ENCODE measurements at regions not wholly inside any gene's neighbourhood (a gene's known extent, or its start where the extent isn't known, plus 50 kb on each side); places are given as distances from the start of the nearest gene placed in this dataset.

- no peak overlapping the region for H3K4me2 ChIP-seq
- H3K9me2 ChIP-seq (replicated peaks; ENCODE audit: insufficient read depth): no peaks in the 10 kb centered on the region
- no peak overlapping the region for H2AFZ ChIP-seq
- 63% methylated on average over 3 of the region's 3 CpGs for WGBS (ENCODE audit: low lambda C conversion rate, missing lambda C conversion rate)
- TF ChIP-seq EZH2phosphoT487 (IDR thresholded peaks at IDR 0.05; ENCODE audit: low read depth, severe bottlenecking, unreplicated experiment) (no peak), CTCF (IDR thresholded peaks at IDR 0.05; ENCODE audit: poor library complexity) (no peak), EZH2 (IDR thresholded peaks at IDR 0.05; ENCODE audit: borderline replicate concordance) (no peak)
- H3K27ac ChIP-seq: no peak overlapping the region
- H3K4me1 ChIP-seq (ENCODE audit: insufficient read depth): no peaks in the 10 kb centered on the region
- H3K36me3 ChIP-seq (replicated peaks; ENCODE audit: insufficient read depth, low read depth): no peaks in the 10 kb centered on the region
- no peaks in the 10 kb centered on the region for H3K9me3 ChIP-seq (ENCODE audit: low read depth)
- no peak for DNase-seq (ENCODE audit: low spot score)
- H3K79me2 ChIP-seq: no peaks in the 10 kb centered on the region
- H4K20me1 ChIP-seq (ENCODE audit: insufficient read depth, poor library complexity, severe bottlenecking): no peaks in the 10 kb centered on the region
- no peaks in the 10 kb centered on the region for H3K27me3 ChIP-seq
- no peak overlapping the region for H3K4me3 ChIP-seq
These were observed 505.0 kb downstream of the ARAP2 start for GRCh38 chr4:35739308-35739707.

- Histone ChIP-seq H3K9me3 (ENCODE audit: low read depth) (no peaks in the 10 kb centered on the region), H3K4me1 (ENCODE audit: insufficient read depth) (no peaks in the 10 kb centered on the region), H4K20me1 (ENCODE audit: insufficient read depth, poor library complexity, severe bottlenecking) (no peaks in the 10 kb centered on the region), H2AFZ (no peak overlapping the region), H3K79me2 (no peaks in the 10 kb centered on the region), H3K4me2 (no peak overlapping the region), H3K27ac (no peak overlapping the region), H3K27me3 (no peaks in the 10 kb centered on the region), H3K36me3 (replicated peaks; ENCODE audit: insufficient read depth, low read depth) (no peaks in the 10 kb centered on the region), H3K9me2 (replicated peaks; ENCODE audit: insufficient read depth) (no peaks in the 10 kb centered on the region), H3K4me3 (no peak overlapping the region)
- DNase-seq (ENCODE audit: low spot score): no peak
- no peak for TF ChIP-seq CTCF (IDR thresholded peaks at IDR 0.05; ENCODE audit: poor library complexity)
- TF ChIP-seq EZH2phosphoT487 (IDR thresholded peaks at IDR 0.05; ENCODE audit: low read depth, severe bottlenecking, unreplicated experiment): no peak
- TF ChIP-seq EZH2 (IDR thresholded peaks at IDR 0.05; ENCODE audit: borderline replicate concordance): no peak
These were observed 490.3 kb downstream of the ARAP2 start for GRCh38 chr4:35754047-35754446.

- Histone ChIP-seq H3K27ac (no peak overlapping the region), H3K4me1 (ENCODE audit: insufficient read depth) (no peaks in the 10 kb centered on the region), H3K9me3 (ENCODE audit: low read depth) (no peaks in the 10 kb centered on the region), H3K27me3 (no peaks in the 10 kb centered on the region), H3K4me3 (no peak overlapping the region), H4K20me1 (ENCODE audit: insufficient read depth, poor library complexity, severe bottlenecking) (no peaks in the 10 kb centered on the region), H3K36me3 (replicated peaks; ENCODE audit: insufficient read depth, low read depth) (no peaks in the 10 kb centered on the region), H3K79me2 (no peaks in the 10 kb centered on the region), H2AFZ (no peak overlapping the region), H3K4me2 (no peak overlapping the region), H3K9me2 (replicated peaks; ENCODE audit: insufficient read depth) (no peaks in the 10 kb centered on the region)
- TF ChIP-seq EZH2phosphoT487 (IDR thresholded peaks at IDR 0.05; ENCODE audit: low read depth, severe bottlenecking, unreplicated experiment): no peak
- no peak for TF ChIP-seq CTCF (IDR thresholded peaks at IDR 0.05; ENCODE audit: poor library complexity)
- no peak for TF ChIP-seq EZH2 (IDR thresholded peaks at IDR 0.05; ENCODE audit: borderline replicate concordance)
- WGBS (ENCODE audit: low lambda C conversion rate, missing lambda C conversion rate): 82% methylated on average over 1 of the region's 1 CpG
- no peak for DNase-seq (ENCODE audit: low spot score)
These were observed 486.5 kb downstream of the ARAP2 start for GRCh38 chr4:35757836-35758235.

- no peak overlapping the region for H3K4me2 ChIP-seq
- H3K36me3 ChIP-seq (replicated peaks; ENCODE audit: insufficient read depth, low read depth): no peaks in the 10 kb centered on the region
- WGBS (ENCODE audit: low lambda C conversion rate, missing lambda C conversion rate): 70% methylated on average over 4 of the region's 4 CpGs
These were observed 483.5 kb downstream of the ARAP2 start for GRCh38 chr4:35760807-35761206.

More at GRCh38 chr4:35760807-35761206, 483.5 kb downstream of the ARAP2 start:
- Histone ChIP-seq H3K27ac (no peak overlapping the region), H3K27me3 (no peaks in the 10 kb centered on the region), H2AFZ (no peak overlapping the region), H3K9me2 (replicated peaks; ENCODE audit: insufficient read depth) (no peaks in the 10 kb centered on the region), H3K9me3 (ENCODE audit: low read depth) (no peaks in the 10 kb centered on the region), H3K79me2 (no peaks in the 10 kb centered on the region), H4K20me1 (ENCODE audit: insufficient read depth, poor library complexity, severe bottlenecking) (no peaks in the 10 kb centered on the region), H3K4me3 (no peak overlapping the region), H3K4me1 (ENCODE audit: insufficient read depth) (no peaks in the 10 kb centered on the region)
- TF ChIP-seq EZH2 (IDR thresholded peaks at IDR 0.05; ENCODE audit: borderline replicate concordance) (no peak), EZH2phosphoT487 (IDR thresholded peaks at IDR 0.05; ENCODE audit: low read depth, severe bottlenecking, unreplicated experiment) (no peak), CTCF (IDR thresholded peaks at IDR 0.05; ENCODE audit: poor library complexity) (no peak)
- no peak for DNase-seq (ENCODE audit: low spot score)
